ENCODE measurements at regions not wholly inside any gene's neighbourhood (a gene's known extent, or its start where the extent isn't known, plus 50 kb on each side); places are given as distances from the start of the nearest gene placed in this dataset.

GRCh38 chr4:126738926-126739325 is 893.8 kb upstream of the INTU start:
- Histone ChIP-seq H2AFZ (ENCODE audit: insufficient read depth, low read depth, low read length, poor library complexity, severe bottlenecking) (no peak overlapping the region), H4K20me1 (ENCODE audit: control insufficient read depth, insufficient read depth, low read length, poor library complexity, severe bottlenecking) (no peaks in the 10 kb centered on the region), H3K27ac (ENCODE audit: low read length in 2 of 2) (no peak overlapping the region), H3K4me3 (ENCODE audit: control extremely low read depth in 1 of 5, extremely low read depth in 1 of 5, insufficient read depth in 1 of 5, low read depth in 2 of 5, low read length in 4 of 5) (no peak overlapping the region), H3K79me2 (ENCODE audit: control insufficient read depth, insufficient read depth, low read length) (no peaks in the 10 kb centered on the region), H3K9ac (ENCODE audit: low read length) (no peak overlapping the region), H3K9me3 (ENCODE audit: control extremely low read depth in 1 of 3, control insufficient read depth in 2 of 3, insufficient read depth in 1 of 3, low read length in 2 of 3) (peaks cover 0 to 2% (median 0%) of the 10 kb centered on the region in 3 donors), H3K4me2 (replicated peaks; ENCODE audit: low read depth, low read length, poor library complexity, severe bottlenecking) (no peak overlapping the region), H3K36me3 (replicated peaks in 1 of 2; ENCODE audit: control extremely low read depth in 1 of 2, control insufficient read depth in 1 of 2, extremely low read depth in 1 of 2, insufficient read depth in 2 of 2, low read length in 1 of 2) (no peaks in the 10 kb centered on the region), H3K4me1 (ENCODE audit: control insufficient read depth in 2 of 2, insufficient read depth in 2 of 2, low read length in 2 of 2) (no peaks in the 10 kb centered on the region), H3K27me3 (replicated peaks in 1 of 4; ENCODE audit: control extremely low read depth in 1 of 4, control insufficient read depth in 3 of 4, insufficient read depth in 4 of 4, low read length in 3 of 4) (no peaks in the 10 kb centered on the region)
- ChIA-PET CTCF (no interaction called here), POLR2A (no interaction called here)
- H3K27ac Mint-ChIP-seq: no peak overlapping the region
- H3K4me1 Mint-ChIP-seq: no peaks in the 10 kb centered on the region
- ATAC-seq (ENCODE audit: low read depth) (no peak), DNase-seq (no peak)
- TF ChIP-seq, protein P1, sequence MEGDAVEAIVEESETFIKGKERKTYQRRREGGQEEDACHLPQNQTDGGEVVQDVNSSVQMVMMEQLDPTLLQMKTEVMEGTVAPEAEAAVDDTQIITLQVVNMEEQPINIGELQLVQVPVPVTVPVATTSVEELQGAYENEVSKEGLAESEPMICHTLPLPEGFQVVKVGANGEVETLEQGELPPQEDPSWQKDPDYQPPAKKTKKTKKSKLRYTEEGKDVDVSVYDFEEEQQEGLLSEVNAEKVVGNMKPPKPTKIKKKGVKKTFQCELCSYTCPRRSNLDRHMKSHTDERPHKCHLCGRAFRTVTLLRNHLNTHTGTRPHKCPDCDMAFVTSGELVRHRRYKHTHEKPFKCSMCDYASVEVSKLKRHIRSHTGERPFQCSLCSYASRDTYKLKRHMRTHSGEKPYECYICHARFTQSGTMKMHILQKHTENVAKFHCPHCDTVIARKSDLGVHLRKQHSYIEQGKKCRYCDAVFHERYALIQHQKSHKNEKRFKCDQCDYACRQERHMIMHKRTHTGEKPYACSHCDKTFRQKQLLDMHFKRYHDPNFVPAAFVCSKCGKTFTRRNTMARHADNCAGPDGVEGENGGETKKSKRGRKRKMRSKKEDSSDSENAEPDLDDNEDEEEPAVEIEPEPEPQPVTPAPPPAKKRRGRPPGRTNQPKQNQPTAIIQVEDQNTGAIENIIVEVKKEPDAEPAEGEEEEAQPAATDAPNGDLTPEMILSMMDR (IDR thresholded peaks at IDR 0.05): no peak
- TF ChIP-seq EZH2 (IDR thresholded peaks at IDR 0.05; ENCODE audit: borderline replicate concordance, insufficient read depth, low read depth, low read length, poor library complexity, severe bottlenecking): no peak
- WGBS (ENCODE audit: insufficient coverage): no CpG with 5 or more reads among the region's 1 CpG
- H3K9me3 Mint-ChIP-seq (ENCODE audit: insufficient read depth): peaks cover 2% of the 10 kb centered on the region
- no peaks in the 10 kb centered on the region for H3K27me3 Mint-ChIP-seq
- no peak overlapping the region for H3K4me3 Mint-ChIP-seq
- intact Hi-C loops (cut with micrococcal nuclease): no loop called here

DNA sequence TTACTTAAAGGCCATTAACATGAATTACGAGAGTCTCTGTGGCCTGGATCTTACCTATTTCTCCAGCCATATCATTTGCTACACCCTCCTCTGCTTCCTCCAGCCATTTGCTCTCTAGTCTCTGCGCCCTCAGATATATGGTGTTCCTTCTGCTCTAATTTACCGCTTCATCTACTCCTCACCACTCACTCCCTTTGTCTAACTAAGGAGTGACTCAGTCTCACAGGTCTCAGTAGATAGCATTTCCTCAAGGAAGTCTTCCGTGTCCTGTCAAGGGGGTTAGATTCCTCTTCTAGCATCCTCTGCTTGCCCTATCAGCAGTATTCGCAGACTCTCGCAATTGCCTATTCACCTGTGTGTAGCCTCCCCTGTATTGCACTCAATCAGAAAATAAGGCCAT is 892.1 kb upstream of the INTU start:
- no peak for DNase-seq
- Histone ChIP-seq H3K79me2 (ENCODE audit: control insufficient read depth, insufficient read depth, low read length) (no peaks in the 10 kb centered on the region), H3K27ac (ENCODE audit: low read length in 2 of 2) (no peak overlapping the region), H3K9me3 (ENCODE audit: control extremely low read depth in 1 of 3, control insufficient read depth in 2 of 3, insufficient read depth in 1 of 3, low read length in 2 of 3) (peaks cover 0 to 2% (median 0%) of the 10 kb centered on the region in 3 donors), H4K20me1 (ENCODE audit: control insufficient read depth, insufficient read depth, low read length, poor library complexity, severe bottlenecking) (no peaks in the 10 kb centered on the region), H3K4me3 (ENCODE audit: control extremely low read depth in 1 of 5, extremely low read depth in 1 of 5, insufficient read depth in 1 of 5, low read depth in 2 of 5, low read length in 4 of 5) (no peak overlapping the region), H3K4me1 (ENCODE audit: control insufficient read depth in 2 of 2, insufficient read depth in 2 of 2, low read length in 2 of 2) (no peaks in the 10 kb centered on the region), H3K27me3 (replicated peaks in 1 of 4; ENCODE audit: control extremely low read depth in 1 of 4, control insufficient read depth in 3 of 4, insufficient read depth in 4 of 4, low read length in 3 of 4) (no peaks in the 10 kb centered on the region), H3K36me3 (replicated peaks in 1 of 2; ENCODE audit: control extremely low read depth in 1 of 2, control insufficient read depth in 1 of 2, extremely low read depth in 1 of 2, insufficient read depth in 2 of 2, low read length in 1 of 2) (no peaks in the 10 kb centered on the region), H2AFZ (ENCODE audit: insufficient read depth, low read depth, low read length, poor library complexity, severe bottlenecking) (no peak overlapping the region), H3K9ac (ENCODE audit: low read length) (no peak overlapping the region), H3K4me2 (replicated peaks; ENCODE audit: low read depth, low read length, poor library complexity, severe bottlenecking) (no peak overlapping the region)
- intact Hi-C loops (cut with micrococcal nuclease): no loop called here
- no peak overlapping the region for H3K4me3 Mint-ChIP-seq
- TF ChIP-seq, protein P1 (IDR thresholded peaks at IDR 0.05): no peak
- TF ChIP-seq EZH2 (IDR thresholded peaks at IDR 0.05; ENCODE audit: borderline replicate concordance, insufficient read depth, low read depth, low read length, poor library complexity, severe bottlenecking): no peak
- peaks cover 4% of the 10 kb centered on the region for H3K9me3 Mint-ChIP-seq (ENCODE audit: insufficient read depth)
- CTCF ChIA-PET: no interaction called here
- POLR2A ChIA-PET: no interaction called here
- H3K4me1 Mint-ChIP-seq: no peaks in the 10 kb centered on the region
- H3K27ac Mint-ChIP-seq: no peak overlapping the region
- ATAC-seq (ENCODE audit: low read depth): no peak
- WGBS (ENCODE audit: insufficient coverage): 95% methylated on average over 4 of the region's 6 CpGs
- H3K27me3 Mint-ChIP-seq: no peaks in the 10 kb centered on the region

Measured in B cell (primary cell).